NCI-H1105 treated with DMSO at 0.1 percent for 48 hours (cell line): ENCODE measurements at regions not wholly inside any gene's neighbourhood (a gene's known extent, or its start where the extent isn't known, plus 50 kb on each side); places are given as distances from the start of the nearest gene placed in this dataset.
"Not testable (repeated sequence)": the region's sequence is repeated elsewhere in the genome, so short reads cannot be mapped to it uniquely, and the experiment has no call there.

Source experiments
- DNase-seq: peaks from one replicate; lab custom pipeline; 2025; lab: John Stamatoyannopoulos, UW

DNA sequence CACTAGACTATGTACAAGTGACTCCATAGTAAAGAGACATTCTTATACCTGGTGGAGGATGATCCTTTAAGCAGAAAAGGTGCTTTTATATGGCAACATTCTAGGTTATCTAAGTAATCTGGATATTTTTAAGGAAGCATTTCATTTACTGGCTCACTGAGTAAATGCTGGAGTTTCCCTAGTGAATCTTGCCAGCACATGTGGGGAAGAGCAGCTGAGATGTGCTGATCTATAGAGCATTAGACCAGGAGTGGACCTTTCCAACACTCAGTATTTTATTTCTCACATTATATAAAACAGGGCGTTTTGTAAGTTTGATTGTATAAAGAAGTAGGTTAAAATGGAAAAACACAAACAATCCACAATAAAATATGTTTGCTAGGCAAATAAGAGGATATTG, 478.5 kb downstream of the ATP23 start:
- no peak for DNase-seq

DNA sequence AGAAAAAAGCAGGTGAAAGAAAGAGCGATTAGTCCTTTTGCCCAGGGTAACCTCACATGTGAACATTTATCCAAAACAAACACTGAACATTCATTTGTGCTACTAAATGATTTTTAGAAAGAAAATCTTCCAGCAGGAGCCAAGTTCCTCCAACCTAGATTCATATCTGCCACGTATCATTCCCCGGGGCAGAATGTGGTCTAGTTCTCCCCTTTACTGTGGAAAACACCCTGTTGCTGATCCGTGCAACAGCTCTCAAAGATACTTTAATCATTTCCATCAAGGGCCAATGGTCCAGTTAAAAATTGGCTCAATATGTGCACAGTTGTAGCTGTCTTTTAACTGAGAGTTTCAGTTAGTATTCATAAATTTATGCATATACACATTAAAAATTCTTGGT, 479.1 kb downstream of the ATP23 start:
- no peak for DNase-seq

- no peak for DNase-seq
Observed at GRCh38 chr12:58421990-58422389, 480.6 kb downstream of the ATP23 start.

GRCh38 chr12:58424735-58425392, 483.5 kb downstream of the ATP23 start:
- no peak for DNase-seq

GRCh38 chr12:58425481-58426392, 484.4 kb downstream of the ATP23 start:
- DNase-seq, result no peak

- DNase-seq, result not testable (repeated sequence)
Observed at GRCh38 chr12:58426437-58426836, 485.1 kb downstream of the ATP23 start.

DNA sequence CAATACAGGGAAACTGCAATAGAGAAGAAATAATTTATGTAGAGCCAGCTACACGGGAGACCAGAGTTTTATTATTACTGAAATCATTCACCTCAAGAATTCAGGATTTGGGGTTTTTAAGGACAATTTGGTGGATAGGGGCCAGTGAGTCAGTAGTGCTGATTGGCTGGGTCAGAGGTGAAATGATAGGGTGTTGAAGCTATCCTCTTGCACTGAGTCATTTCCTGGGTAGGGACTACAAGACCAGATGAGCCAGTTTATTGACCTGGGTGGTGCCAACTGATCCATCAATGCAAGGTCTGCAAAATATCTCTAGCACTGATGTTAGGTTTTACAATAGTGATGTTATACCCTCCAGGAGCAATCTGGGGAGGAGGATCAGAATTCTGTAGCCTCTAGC, 486.3 kb downstream of the LRIG3 start:
- DNase-seq, result no peak

- no peak for DNase-seq
Observed at GRCh38 chr12:58434726-58435125, 485.6 kb downstream of the LRIG3 start.

DNA sequence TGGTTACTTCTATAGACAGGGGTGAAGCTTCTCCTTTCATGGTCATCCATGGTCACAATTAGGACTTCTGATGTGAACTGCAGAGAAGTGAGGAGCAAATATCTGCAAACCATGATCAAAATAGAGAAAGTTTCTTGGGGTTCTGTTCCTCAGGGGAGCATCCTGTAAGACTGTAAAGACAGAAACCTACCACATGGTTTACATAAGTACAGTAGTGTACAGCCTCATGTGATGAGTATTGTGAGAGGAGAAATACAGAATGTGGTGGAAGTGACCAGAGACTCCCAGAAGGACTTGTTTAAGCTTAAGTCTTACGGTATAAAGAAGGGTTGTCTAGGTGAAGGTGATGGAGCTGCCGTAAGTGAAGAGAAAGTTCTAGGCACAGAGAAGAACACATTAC, 484.7 kb downstream of the LRIG3 start:
- DNase-seq, result no peak

- DNase-seq, result no peak
Observed at GRCh38 chr12:58441483-58441882, 478.8 kb downstream of the LRIG3 start.

- no peak for DNase-seq
Observed at GRCh38 chr12:58443273-58443980, 476.9 kb downstream of the LRIG3 start.

GRCh38 chr12:58443981-58444371, 476.3 kb downstream of the LRIG3 start:
- DNase-seq, result no peak

GRCh38 chr12:58450868-58451482, 469.3 kb downstream of the LRIG3 start:
- DNase-seq, result no peak

GRCh38 chr12:58452546-58452945, 467.8 kb downstream of the LRIG3 start:
- no peak for DNase-seq

GRCh38 chr12:58453306-58453705, 467.0 kb downstream of the LRIG3 start:
- no peak for DNase-seq

DNA sequence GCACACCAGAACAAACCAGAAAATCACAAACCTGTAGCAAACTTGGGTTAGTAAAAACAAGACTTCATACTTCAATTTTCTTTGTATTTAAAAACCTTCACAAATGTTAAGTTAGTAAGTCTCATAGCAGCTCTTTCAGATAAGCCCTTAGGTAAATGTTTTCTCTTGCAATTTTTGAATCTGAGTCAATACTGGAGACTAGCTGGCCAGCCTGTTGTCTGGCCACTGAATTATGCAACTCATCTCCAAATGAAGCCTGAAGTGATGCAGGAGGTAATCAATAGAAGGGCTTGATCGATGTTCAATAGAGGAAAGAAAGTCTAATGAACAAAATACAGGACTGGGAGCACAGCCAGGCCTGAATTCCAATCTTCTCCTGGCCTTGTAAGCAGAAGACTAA, 465.2 kb downstream of the LRIG3 start:
- DNase-seq, result no peak

DNA sequence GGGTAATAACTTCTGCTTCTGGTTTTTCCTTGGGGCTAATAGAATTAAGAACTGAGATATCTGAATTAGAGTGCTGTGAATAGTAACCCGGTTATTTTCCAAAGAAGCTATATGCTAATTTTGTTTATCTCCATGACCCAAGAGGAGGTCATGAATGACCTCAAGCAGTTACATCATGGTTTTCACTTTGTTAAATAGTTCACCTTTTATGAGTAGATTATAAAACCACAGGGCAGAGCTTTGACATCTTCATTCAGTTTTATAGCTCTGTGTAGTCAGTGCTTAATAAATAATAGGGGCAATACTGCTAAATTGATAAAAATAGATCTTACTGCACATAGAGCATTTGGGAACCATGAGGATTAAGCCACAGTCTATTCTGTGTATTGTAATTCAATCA, 462.2 kb downstream of the LRIG3 start:
- DNase-seq, result no peak

- no peak for DNase-seq
Observed at GRCh38 chr12:58459191-58459590, 461.1 kb downstream of the LRIG3 start.

- DNase-seq, result no peak
Observed at GRCh38 chr12:58463051-58463450, 457.3 kb downstream of the LRIG3 start.

DNA sequence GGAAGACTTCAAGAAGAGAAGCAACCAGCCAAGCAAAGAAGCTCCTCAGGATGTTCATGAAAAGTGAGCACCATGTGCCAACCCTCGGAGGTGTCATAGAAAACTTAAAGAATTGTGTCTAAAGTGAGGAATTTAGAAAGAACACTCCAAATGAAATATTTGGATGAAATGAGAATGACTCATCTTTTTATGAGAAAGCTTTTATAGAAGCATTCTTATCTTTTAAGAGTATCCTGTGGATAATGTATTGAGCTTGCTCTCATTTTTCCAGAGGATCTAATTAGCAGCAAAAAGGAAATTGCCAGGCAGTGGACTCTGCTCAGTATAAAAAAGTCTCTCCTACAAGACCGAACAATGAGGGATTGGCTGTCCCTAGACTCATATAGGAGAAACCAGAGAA, 454.9 kb downstream of the LRIG3 start:
- no peak for DNase-seq

- DNase-seq, result no peak
Observed at GRCh38 chr12:58470266-58471010, 449.9 kb downstream of the LRIG3 start.

- DNase-seq, result no peak
Observed at GRCh38 chr12:58479401-58479800, 440.9 kb downstream of the LRIG3 start.
